ENCODE measurements at regions not wholly inside any gene's neighbourhood (a gene's known extent, or its start where the extent isn't known, plus 50 kb on each side); places are given as distances from the start of the nearest gene placed in this dataset.

- Histone ChIP-seq H3K36me3 (ENCODE audit: insufficient read depth in 1 of 2, low read depth in 1 of 2) (no peaks in the 10 kb centered on the region), H3K4me3 (no peak overlapping the region), H3K27ac (no peak overlapping the region), H3K9me3 (no peaks in the 10 kb centered on the region), H3K4me1 (no peaks in the 10 kb centered on the region), H3K27me3 (ENCODE audit: insufficient read depth in 3 of 3, low read length in 2 of 3) (no peaks in the 10 kb centered on the region)
- 52 to 68% (median 52%) methylated on average over 3 of the region's 3 CpGs for WGBS, 3 donors
- intact Hi-C loops (cut with DNase I) = no loop called here
- DNase-seq (no peak), ATAC-seq (no peak)
- TF ChIP-seq CTCF (IDR thresholded peaks at IDR 0.05) = no peak
Observed at GRCh38 chr4:57291911-57292310, 181.7 kb upstream of the IGFBP7 start.

GRCh38 chr4:57287687-57288604, 177.8 kb upstream of the IGFBP7 start:
- ATAC-seq = no peak
- WGBS, 3 donors = 67 to 71% (median 69%) methylated on average over 5 of the region's 5 CpGs

GRCh38 chr4:57282933-57283310, 172.7 kb upstream of the IGFBP7 start:
- Histone ChIP-seq H3K36me3 (ENCODE audit: insufficient read depth in 1 of 2, low read depth in 1 of 2) (no peaks in the 10 kb centered on the region), H3K4me3 (no peak overlapping the region), H3K27me3 (ENCODE audit: insufficient read depth in 3 of 3, low read length in 2 of 3) (no peaks in the 10 kb centered on the region), H3K4me1 (no peaks in the 10 kb centered on the region), H3K27ac (no peak overlapping the region), H3K9me3 (no peaks in the 10 kb centered on the region)
- ATAC-seq (no peak), DNase-seq (no peak)
- TF ChIP-seq CTCF (IDR thresholded peaks at IDR 0.05) = no peak
- whole genome bisulfite sequencing, 3 donors = 91 to 96% (median 96%) methylated on average over 1 of the region's 1 CpG
- intact Hi-C loops (cut with DNase I) = no loop called here

More at GRCh38 chr4:57287687-57288604, 177.8 kb upstream of the IGFBP7 start:
- Histone ChIP-seq H3K4me3 (no peak overlapping the region), H3K36me3 (ENCODE audit: insufficient read depth in 1 of 2, low read depth in 1 of 2) (no peaks in the 10 kb centered on the region), H3K4me1 (no peaks in the 10 kb centered on the region), H3K9me3 (no peaks in the 10 kb centered on the region), H3K27me3 (ENCODE audit: insufficient read depth in 3 of 3, low read length in 2 of 3) (no peaks in the 10 kb centered on the region), H3K27ac (no peak overlapping the region)
- intact Hi-C loops (cut with DNase I) = no loop called here
- DNase-seq = no peak
- no peak for TF ChIP-seq CTCF (IDR thresholded peaks at IDR 0.05)

GRCh38 chr4:57280481-57280880, 170.3 kb upstream of the IGFBP7 start:
- no peaks in the 10 kb centered on the region for H3K36me3 ChIP-seq (ENCODE audit: insufficient read depth in 1 of 2, low read depth in 1 of 2)
- no peaks in the 10 kb centered on the region for H3K27me3 ChIP-seq (ENCODE audit: insufficient read depth in 3 of 3, low read length in 2 of 3)
- intact Hi-C loops (cut with DNase I) = no loop called here
- ATAC-seq (no peak), DNase-seq (no peak)
- no peak overlapping the region for H3K27ac ChIP-seq
- TF ChIP-seq CTCF (IDR thresholded peaks at IDR 0.05) = no peak
- WGBS, 3 donors = 66 to 78% (median 72%) methylated on average over 2 of the region's 2 CpGs
- no peaks in the 10 kb centered on the region for H3K4me1 ChIP-seq
- no peak overlapping the region for H3K4me3 ChIP-seq
- H3K9me3 ChIP-seq = no peaks in the 10 kb centered on the region

Data from psoas muscle (tissue), 7 donors.